ENCODE measurements at regions not wholly inside any gene's neighbourhood (a gene's known extent, or its start where the extent isn't known, plus 50 kb on each side); places are given as distances from the start of the nearest gene placed in this dataset.

GRCh38 chr4:176448761-176449160 is 129.0 kb downstream of the SPCS3 start:
- TF ChIP-seq CTCF (IDR thresholded peaks at IDR 0.05) (no peak), POLR2A (IDR thresholded peaks at IDR 0.05) (no peak)
